Erythroblast (primary cell): ENCODE measurements at regions not wholly inside any gene's neighbourhood (a gene's known extent, or its start where the extent isn't known, plus 50 kb on each side); places are given as distances from the start of the nearest gene placed in this dataset.

Experiments
- GATA1 ChIP-seq: IDR thresholded peaks from 2 replicates; pipeline ENCODE4 v1.6.1; 2011; ENCODE audit warnings: low read depth, mild to moderate bottlenecking, control low read depth, low read length, moderate library complexity
- POLR2A ChIP-seq: IDR thresholded peaks from 2 replicates; pipeline ENCODE4 v1.6.1; 2011; ENCODE audit warnings: mild to moderate bottlenecking, low read length

- no peak for TF ChIP-seq POLR2A
- TF ChIP-seq GATA1: no peak
Observed at GRCh38 chr16:86363836-86364618, 146.3 kb upstream of the FOXF1 start.
